ENCODE measurements at regions not wholly inside any gene's neighbourhood (a gene's known extent, or its start where the extent isn't known, plus 50 kb on each side); places are given as distances from the start of the nearest gene placed in this dataset.

GRCh38 chr2:120456867-120457266 is 110.9 kb downstream of the INHBB start:
- no peak for TF ChIP-seq EZH2 (IDR thresholded peaks at IDR 0.05; ENCODE audit: low read length, missing control alignments)
- TF ChIP-seq CTCF (conservative IDR thresholded peaks at IDR 0.05 in 1 of 2, IDR thresholded peaks at IDR 0.05 in 1 of 2; ENCODE audit: low read depth in 1 of 2, low read length in 2 of 2) = no peak
